ENCODE measurements at regions not wholly inside any gene's neighbourhood (a gene's known extent, or its start where the extent isn't known, plus 50 kb on each side); places are given as distances from the start of the nearest gene placed in this dataset.

GRCh38 chr13:73997964-73998363 is 136.2 kb downstream of the KLF12 start:
- DNase-seq: no peak

DNA sequence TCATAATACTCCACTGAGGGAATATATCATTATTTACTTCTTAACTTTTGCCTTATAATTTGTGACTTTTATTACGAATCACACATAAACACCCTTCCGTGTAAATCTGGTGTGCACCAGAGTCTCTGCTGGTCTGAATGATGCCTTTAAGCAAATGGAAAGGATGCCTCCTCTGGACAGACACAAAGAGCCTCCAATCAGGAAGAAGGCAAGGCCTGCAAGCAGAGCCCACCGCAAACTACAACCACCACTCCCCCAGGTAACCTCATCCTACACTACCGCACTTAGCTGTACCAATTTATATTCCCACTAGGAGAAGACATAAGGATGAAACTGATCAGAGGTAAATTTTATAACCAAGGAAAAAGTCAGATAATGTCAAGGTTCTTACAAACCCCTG is 137.6 kb downstream of the KLF12 start:
- no peak for DNase-seq

DNA sequence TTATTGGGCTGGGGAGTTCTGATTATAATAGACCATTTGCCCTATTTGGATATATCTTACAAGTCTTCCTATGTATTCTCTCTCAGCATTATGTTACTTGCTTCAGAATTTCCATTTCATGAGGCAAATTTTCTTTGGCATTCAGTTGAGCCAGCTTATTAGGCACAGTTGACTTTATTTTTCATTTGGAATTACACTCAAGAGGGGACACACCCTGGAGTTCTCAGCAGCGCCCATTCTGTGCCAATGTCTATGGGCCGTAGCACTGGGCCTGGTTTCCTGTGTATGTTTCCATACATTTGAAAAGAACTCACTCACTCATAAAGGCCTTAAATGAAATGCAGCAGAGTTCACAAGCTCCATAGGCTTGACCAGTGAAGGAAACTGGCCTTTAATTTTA is 138.5 kb downstream of the KLF12 start:
- DNase-seq: no peak

DNA sequence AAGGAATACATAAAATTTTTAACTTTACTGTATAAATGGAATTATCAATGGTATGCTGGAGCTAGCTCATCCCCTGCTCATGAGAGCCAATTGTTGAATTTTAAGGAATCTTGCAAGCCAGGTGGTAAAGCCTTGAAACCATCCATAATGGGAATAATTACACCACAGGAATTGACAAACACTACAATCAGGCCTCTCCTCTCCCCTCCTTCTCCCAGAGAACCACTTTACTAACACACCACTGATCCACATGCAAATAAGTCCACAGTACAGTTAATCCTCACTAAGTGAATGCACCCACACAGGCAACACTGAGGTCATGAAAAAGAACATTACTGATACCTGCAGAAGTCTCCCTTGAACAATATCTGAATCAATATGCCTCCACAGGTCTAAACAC is 140.5 kb downstream of the KLF12 start:
- DNase-seq: no peak

- DNase-seq: no peak
These were observed 142.3 kb downstream of the KLF12 start for GRCh38 chr13:73991884-73992283.

DNA sequence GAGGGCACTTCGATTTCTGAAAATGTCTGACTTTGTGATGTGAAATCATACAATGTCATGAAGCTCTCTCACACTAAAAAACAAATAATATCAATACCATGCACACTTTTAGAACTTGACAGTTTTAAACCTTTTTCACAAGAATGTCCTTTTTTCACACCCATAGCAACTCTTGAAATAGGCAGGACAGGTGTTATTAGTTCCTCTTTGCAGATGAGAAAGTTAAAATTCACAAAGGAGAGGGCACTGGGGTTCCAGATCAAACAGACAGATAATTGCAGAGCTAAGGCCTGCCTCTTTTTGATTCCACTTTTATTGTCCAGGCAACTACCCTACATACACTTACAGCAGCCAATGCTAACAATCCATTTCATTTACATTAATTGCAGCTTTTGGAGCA is 142.8 kb downstream of the KLF12 start:
- no peak for DNase-seq

DNA sequence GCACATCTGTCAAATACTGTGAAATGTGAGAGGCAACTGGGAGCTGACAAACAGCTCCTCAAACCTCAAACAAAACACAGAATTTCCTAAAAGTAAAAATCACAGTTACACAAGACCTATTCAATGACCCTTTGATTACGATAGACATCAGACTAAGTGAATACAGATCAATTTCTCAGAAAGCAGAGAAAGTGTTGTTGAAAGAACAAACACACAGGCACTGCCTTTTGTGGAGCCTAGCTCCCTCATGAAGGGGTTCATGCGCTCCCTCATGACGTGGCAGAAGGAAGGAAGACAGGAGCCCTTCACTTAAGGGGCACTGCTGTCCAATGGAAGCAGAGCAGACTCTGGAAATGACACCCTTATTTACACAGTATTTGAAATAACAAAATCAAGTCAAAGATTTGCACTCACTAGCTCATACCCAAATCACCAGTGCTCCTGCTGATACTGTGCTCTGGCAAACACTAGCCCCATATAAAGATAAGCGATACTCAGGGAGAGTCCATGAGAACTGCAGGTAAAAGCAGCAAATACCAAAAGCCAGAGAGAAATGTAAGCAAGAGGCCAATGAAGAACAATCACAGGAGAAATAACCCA is 144.9 kb downstream of the KLF12 start:
- no peak for DNase-seq

DNA sequence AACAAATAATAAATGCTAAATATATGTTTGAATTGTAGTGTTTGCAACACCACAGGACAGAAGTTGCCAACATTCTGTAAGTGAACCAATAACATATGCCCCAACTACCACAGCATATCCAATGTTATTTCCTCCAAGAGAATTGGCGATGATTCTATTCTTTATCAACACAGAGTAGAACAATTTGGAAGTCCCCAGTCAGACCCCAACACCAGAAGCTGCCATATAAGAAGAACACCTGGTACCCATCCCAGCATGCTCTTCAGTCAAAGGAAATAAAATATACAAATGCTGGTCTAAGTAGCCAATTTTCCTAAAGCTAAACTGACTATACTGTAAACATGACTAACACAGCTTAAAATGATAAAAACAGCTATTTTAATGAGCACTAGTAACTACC is 145.7 kb downstream of the KLF12 start:
- no peak for DNase-seq

DNA sequence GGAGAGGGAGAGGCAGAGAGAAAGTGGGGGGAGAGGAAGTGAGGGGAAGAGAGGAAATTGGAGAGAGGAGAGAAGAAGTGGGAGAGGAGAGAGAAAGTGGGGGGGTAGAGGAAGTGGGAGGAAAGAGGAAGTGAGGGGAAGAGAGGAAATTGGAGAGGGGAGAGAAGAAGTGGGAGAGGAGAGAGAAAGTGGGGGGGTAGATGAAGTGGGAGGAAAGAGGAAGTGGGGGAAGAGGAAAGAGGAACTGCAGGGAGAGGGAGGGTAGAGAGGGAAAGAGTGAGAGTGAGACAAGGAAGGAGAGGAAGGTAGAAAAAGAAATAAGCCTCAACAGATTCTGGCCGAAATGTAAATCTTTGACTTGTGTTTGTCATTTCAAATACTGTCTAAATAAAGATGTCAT is 146.6 kb downstream of the KLF12 start:
- no peak for DNase-seq

- no peak for DNase-seq
These were observed 148.4 kb downstream of the KLF12 start for GRCh38 chr13:73985783-73986182.

- DNase-seq: peak; percentile 77
These were observed 149.1 kb downstream of the KLF12 start for GRCh38 chr13:73984949-73985691.

DNA sequence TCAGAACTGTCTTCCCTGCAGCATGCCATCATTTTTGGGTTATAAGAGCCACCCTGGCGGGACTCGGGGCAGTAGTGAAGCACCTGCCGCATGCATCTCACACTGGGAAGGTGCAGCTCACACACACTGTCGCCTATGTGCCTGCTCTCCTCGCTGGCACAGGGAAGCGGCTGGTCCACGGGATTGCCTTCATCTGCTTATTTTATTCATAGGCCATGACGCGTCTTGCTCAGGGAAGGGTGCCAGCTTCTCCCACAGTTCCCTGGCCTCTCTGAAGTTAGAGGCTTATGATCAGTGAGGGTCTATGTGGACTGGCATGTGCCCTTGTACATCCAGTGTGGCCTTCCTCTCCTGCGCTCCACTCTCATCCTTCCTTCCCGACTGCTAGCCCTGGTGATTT is 150.0 kb downstream of the KLF12 start:
- no peak for DNase-seq

GRCh38 chr13:73983109-73983508 is 151.1 kb downstream of the KLF12 start:
- no peak for DNase-seq

DNA sequence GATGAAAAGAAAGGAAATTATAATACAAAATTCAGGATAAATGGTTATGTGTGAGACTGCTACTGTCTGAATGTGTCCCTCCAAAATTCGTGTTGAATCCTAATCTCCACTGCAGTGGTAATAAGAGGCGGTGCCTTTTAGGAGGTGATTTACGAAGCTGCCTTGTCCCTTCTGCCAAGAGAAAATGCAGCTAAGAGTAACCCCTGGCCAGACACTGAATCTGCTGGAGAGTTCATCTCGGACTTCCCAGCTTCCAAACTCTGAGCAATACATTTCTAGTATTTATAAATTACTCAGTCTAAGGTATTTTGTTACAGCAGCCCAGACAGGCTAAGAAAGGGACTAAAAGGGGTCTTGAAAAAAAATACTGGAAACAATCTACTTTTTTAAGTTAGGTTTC is 152.6 kb downstream of the KLF12 start:
- no peak for DNase-seq

DNA sequence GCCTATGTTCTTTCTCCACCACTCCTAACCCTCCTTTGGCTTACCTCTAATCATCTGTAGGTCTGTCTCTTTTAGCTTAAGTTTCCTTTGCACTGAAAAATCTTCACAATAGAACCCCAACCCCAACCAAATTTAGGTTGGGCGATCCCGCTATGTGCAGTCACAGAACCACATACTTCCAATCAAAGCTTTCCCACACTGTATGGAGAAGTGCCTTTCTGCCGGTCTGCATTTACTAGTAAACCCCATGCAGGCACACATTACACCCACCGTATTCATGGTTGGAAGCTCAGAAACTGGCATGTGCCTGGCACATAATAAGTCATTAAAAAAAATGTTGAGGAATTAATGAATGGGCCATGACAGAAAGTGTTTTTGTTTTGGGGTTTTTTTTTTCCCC is 158.4 kb downstream of the KLF12 start:
- DNase-seq: no peak

DNA sequence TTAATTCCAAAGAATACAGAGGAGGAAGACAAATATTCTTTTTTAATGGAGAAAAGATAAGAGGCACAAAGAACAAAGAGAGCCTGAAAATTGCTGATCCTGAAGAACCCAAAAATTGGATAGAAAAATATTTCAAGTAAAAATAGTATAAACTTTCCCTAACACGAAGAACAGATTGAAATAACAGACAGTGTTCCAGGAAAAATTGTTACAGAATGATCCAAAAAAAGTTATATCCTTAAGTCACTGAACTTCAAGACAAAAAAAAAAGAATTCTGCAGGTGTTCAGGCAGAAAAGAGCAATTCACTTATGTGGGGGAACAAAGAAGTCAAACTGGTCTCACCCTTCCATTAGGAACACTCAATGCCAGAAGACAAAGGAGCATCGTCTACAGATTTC is 160.2 kb downstream of the KLF12 start:
- DNase-seq: no peak

DNA sequence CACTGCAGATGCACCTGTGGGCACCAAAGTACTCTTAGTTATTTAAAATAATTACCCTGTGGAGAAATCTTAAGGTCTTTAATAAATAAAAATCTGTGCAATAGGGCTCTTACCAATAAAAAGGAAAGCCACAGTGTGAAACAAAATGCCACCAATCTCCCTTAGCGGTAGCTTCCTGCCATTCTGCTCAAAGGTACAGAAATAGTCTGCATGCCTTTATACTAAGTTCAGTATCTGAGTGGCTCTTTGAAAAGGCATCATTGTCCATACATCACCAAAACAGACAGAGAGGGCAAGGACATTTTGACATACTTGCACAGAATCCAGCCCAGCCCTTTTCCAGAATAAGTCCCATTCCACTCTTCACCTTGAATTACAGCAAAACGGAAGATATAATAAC is 161.0 kb downstream of the KLF12 start:
- DNase-seq: no peak

DNA sequence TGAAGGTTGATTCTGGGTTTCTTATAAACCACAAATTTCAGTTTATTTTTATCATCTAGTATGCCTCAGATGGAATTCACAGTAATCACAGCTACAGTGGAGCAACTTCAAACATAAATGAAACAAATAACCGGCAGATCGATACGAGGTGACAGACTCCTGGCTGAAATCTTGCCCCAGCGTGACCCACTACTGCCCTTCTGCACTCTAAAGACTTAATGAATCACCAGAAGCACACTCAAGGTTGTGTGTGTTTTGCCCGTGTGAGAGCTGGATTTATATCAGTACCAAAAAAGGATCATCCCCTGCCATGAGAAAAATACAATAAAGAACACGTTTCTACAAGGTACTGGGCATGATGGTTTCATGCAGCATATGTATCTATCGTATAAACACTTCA is 161.7 kb downstream of the KLF12 start:
- DNase-seq: no peak

GRCh38 chr13:73971481-73971880 is 162.7 kb downstream of the KLF12 start:
- DNase-seq: no peak

DNA sequence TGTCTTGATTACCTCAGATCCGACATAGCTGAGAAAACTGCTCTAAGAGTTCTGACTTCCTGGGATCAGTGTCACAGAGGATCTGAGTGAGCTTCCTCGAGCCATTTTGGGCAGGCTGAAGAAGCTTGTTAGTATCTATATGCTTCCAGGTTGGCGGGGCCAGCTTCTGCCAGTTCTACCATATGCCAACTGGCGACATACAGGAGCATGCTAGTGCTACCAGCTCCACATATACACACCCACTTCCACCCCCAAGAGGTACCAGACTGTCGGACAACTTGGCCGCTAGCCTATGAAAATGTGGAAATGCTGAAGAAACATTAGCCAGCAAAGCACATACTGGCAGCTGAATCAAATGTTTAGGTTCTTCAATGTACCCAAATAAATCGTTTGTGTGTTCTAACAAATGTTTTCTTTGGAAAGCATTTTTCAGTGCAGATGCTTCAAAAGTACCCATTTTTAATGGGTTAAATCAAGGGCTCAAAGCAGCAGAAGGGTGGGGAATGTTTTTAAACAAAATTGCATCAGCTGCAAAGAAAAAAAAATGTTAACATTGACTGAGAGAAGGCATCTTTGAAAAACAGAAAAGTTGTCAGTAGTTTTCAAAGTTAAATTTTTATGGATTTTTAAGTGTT is 163.7 kb downstream of the KLF12 start:
- DNase-seq: no peak

- DNase-seq: no peak
These were observed 166.6 kb downstream of the KLF12 start for GRCh38 chr13:73967397-73968165.

GRCh38 chr13:73966331-73966730 is 167.9 kb downstream of the KLF12 start:
- no peak for DNase-seq

DNA sequence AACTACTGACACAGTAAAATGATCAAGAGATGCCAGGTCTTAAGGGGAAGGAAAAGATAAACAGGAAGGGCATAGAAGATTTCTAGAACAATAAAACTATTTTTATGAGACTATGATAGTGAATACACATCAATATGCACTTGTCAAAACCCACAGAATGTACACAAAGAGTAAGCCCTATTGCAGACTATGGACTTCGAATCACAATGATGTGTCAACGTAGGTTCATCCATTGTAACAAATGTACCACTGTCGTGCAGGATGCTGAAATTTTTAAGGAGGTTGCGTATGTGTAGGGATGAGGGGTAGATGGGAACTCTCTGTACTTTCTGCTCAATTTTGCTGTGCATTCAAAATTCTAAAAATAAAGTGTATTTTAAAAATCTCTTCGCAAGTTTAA is 171.9 kb downstream of the KLF12 start:
- no peak for DNase-seq

GRCh38 chr13:73961181-73961580 is 173.0 kb downstream of the KLF12 start:
- no peak for DNase-seq

All from activated naive CD4-positive, alpha-beta T cell treated with Interleukin-2 at 50 U/mL for 16 hours (primary cell).